ENCODE measurements at regions not wholly inside any gene's neighbourhood (a gene's known extent, or its start where the extent isn't known, plus 50 kb on each side); places are given as distances from the start of the nearest gene placed in this dataset.

DNA sequence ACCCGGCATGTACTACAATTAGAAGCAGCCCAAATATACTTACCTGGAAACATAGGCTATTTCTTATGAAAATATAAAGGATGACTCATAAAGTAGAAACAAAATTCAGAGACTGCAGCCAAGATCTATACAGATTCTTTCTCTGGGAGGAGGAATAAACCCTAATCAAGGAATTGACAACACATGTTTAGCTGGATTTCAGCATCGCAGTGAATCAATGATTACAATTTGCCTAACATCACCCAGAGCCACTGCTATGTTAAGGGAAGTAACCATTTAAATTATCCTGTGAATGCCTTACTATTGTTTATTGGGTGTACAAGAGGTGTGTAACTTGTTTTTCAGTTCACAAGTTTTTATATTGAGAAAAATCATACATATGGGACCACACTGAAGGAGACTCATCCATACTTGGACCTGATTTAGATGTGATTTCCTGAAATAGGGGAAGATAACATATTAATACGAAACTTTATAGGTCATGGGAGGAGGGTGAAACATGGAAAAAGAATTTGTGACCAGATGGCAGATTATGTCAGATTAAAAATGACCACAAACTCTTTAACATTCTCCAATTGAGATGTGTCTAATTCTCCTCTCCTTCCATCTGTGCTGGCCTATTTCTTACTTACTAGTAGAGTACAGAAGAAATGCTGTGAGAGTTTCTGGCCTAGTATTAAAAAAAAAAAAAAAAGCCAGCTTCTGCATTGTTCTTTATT, 1168.4 kb downstream of the SLITRK1 start:
- Mint-ChIP-seq H3K36me3 (ENCODE audit: low read depth) (no peaks in the 10 kb centered on the region), H3K4me1 (no peaks in the 10 kb centered on the region), H3K9me3 (no peaks in the 10 kb centered on the region), H3K27ac (no peak overlapping the region), H3K27me3 (ENCODE audit: insufficient read depth, low read depth, poor library complexity) (no peaks in the 10 kb centered on the region), H3K4me3 (no peak overlapping the region)
- H2AFZ ChIP-seq, result no peak overlapping the region
- H3K4me1 ChIP-seq (ENCODE audit: insufficient read depth), result no peaks in the 10 kb centered on the region
- H3K9me2 ChIP-seq (ENCODE audit: insufficient read depth), result no peaks in the 10 kb centered on the region
- TF ChIP-seq, protein P1, sequence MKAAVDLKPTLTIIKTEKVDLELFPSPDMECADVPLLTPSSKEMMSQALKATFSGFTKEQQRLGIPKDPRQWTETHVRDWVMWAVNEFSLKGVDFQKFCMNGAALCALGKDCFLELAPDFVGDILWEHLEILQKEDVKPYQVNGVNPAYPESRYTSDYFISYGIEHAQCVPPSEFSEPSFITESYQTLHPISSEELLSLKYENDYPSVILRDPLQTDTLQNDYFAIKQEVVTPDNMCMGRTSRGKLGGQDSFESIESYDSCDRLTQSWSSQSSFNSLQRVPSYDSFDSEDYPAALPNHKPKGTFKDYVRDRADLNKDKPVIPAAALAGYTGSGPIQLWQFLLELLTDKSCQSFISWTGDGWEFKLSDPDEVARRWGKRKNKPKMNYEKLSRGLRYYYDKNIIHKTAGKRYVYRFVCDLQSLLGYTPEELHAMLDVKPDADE (IDR thresholded peaks at IDR 0.05), result no peak
- TF ChIP-seq, protein P2, sequence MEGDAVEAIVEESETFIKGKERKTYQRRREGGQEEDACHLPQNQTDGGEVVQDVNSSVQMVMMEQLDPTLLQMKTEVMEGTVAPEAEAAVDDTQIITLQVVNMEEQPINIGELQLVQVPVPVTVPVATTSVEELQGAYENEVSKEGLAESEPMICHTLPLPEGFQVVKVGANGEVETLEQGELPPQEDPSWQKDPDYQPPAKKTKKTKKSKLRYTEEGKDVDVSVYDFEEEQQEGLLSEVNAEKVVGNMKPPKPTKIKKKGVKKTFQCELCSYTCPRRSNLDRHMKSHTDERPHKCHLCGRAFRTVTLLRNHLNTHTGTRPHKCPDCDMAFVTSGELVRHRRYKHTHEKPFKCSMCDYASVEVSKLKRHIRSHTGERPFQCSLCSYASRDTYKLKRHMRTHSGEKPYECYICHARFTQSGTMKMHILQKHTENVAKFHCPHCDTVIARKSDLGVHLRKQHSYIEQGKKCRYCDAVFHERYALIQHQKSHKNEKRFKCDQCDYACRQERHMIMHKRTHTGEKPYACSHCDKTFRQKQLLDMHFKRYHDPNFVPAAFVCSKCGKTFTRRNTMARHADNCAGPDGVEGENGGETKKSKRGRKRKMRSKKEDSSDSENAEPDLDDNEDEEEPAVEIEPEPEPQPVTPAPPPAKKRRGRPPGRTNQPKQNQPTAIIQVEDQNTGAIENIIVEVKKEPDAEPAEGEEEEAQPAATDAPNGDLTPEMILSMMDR (conservative IDR thresholded peaks at IDR 0.05; ENCODE audit: low read depth in 2 of 2), result no peak
- TF ChIP-seq, protein P3, sequence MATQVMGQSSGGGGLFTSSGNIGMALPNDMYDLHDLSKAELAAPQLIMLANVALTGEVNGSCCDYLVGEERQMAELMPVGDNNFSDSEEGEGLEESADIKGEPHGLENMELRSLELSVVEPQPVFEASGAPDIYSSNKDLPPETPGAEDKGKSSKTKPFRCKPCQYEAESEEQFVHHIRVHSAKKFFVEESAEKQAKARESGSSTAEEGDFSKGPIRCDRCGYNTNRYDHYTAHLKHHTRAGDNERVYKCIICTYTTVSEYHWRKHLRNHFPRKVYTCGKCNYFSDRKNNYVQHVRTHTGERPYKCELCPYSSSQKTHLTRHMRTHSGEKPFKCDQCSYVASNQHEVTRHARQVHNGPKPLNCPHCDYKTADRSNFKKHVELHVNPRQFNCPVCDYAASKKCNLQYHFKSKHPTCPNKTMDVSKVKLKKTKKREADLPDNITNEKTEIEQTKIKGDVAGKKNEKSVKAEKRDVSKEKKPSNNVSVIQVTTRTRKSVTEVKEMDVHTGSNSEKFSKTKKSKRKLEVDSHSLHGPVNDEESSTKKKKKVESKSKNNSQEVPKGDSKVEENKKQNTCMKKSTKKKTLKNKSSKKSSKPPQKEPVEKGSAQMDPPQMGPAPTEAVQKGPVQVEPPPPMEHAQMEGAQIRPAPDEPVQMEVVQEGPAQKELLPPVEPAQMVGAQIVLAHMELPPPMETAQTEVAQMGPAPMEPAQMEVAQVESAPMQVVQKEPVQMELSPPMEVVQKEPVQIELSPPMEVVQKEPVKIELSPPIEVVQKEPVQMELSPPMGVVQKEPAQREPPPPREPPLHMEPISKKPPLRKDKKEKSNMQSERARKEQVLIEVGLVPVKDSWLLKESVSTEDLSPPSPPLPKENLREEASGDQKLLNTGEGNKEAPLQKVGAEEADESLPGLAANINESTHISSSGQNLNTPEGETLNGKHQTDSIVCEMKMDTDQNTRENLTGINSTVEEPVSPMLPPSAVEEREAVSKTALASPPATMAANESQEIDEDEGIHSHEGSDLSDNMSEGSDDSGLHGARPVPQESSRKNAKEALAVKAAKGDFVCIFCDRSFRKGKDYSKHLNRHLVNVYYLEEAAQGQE (IDR thresholded peaks at IDR 0.05; ENCODE audit: unreplicated experiment), result no peak
- TF ChIP-seq ZNF114 (CRISPR knock-in tag; IDR thresholded peaks at IDR 0.05) (no peak), STAT1 (IDR thresholded peaks at IDR 0.05; ENCODE audit: unreplicated experiment) (no peak), POLR2AphosphoS5 (IDR thresholded peaks at IDR 0.05; ENCODE audit: low read depth) (no peak), JUNB (IDR thresholded peaks at IDR 0.05; ENCODE audit: unreplicated experiment) (no peak), EZH2phosphoT487 (IDR thresholded peaks at IDR 0.05; ENCODE audit: unreplicated experiment) (no peak)
- TF ChIP-seq, protein P4, sequence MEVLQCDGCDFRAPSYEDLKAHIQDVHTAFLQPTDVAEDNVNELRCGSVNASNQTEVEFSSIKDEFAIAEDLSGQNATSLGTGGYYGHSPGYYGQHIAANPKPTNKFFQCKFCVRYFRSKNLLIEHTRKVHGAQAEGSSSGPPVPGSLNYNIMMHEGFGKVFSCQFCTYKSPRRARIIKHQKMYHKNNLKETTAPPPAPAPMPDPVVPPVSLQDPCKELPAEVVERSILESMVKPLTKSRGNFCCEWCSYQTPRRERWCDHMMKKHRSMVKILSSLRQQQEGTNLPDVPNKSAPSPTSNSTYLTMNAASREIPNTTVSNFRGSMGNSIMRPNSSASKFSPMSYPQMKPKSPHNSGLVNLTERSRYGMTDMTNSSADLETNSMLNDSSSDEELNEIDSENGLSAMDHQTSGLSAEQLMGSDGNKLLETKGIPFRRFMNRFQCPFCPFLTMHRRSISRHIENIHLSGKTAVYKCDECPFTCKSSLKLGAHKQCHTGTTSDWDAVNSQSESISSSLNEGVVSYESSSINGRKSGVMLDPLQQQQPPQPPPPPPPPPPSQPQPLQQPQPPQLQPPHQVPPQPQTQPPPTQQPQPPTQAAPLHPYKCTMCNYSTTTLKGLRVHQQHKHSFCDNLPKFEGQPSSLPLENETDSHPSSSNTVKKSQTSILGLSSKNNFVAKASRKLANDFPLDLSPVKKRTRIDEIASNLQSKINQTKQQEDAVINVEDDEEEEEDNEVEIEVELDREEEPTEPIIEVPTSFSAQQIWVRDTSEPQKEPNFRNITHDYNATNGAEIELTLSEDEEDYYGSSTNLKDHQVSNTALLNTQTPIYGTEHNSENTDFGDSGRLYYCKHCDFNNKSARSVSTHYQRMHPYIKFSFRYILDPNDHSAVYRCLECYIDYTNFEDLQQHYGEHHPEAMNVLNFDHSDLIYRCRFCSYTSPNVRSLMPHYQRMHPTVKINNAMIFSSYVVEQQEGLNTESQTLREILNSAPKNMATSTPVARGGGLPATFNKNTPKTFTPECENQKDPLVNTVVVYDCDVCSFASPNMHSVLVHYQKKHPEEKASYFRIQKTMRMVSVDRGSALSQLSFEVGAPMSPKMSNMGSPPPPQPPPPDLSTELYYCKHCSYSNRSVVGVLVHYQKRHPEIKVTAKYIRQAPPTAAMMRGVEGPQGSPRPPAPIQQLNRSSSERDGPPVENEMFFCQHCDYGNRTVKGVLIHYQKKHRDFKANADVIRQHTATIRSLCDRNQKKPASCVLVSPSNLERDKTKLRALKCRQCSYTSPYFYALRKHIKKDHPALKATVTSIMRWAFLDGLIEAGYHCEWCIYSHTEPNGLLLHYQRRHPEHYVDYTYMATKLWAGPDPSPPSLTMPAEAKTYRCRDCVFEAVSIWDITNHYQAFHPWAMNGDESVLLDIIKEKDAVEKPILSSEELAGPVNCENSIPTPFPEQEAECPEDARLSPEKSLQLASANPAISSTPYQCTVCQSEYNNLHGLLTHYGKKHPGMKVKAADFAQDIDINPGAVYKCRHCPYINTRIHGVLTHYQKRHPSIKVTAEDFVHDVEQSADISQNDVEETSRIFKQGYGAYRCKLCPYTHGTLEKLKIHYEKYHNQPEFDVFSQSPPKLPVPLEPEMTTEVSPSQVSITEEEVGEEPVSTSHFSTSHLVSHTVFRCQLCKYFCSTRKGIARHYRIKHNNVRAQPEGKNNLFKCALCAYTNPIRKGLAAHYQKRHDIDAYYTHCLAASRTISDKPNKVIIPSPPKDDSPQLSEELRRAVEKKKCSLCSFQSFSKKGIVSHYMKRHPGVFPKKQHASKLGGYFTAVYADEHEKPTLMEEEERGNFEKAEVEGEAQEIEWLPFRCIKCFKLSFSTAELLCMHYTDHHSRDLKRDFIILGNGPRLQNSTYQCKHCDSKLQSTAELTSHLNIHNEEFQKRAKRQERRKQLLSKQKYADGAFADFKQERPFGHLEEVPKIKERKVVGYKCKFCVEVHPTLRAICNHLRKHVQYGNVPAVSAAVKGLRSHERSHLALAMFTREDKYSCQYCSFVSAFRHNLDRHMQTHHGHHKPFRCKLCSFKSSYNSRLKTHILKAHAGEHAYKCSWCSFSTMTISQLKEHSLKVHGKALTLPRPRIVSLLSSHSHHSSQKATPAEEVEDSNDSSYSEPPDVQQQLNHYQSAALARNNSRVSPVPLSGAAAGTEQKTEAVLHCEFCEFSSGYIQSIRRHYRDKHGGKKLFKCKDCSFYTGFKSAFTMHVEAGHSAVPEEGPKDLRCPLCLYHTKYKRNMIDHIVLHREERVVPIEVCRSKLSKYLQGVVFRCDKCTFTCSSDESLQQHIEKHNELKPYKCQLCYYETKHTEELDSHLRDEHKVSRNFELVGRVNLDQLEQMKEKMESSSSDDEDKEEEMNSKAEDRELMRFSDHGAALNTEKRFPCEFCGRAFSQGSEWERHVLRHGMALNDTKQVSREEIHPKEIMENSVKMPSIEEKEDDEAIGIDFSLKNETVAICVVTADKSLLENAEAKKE (CRISPR knock-in tag; IDR thresholded peaks at IDR 0.05), result no peak
- no peaks in the 10 kb centered on the region for H3K27me3 ChIP-seq (ENCODE audit: insufficient read depth)
- DNase-seq (ENCODE audit: low spot score) (no peak), ATAC-seq (no peak)
- H3K4me3 ChIP-seq, result no peak overlapping the region
- H3K4me2 ChIP-seq, result no peak overlapping the region
- H4K20me1 ChIP-seq (replicated peaks; ENCODE audit: insufficient read depth), result no peaks in the 10 kb centered on the region
- no peaks in the 10 kb centered on the region for H3K79me2 ChIP-seq (replicated peaks; ENCODE audit: insufficient read depth)
- H3K27ac ChIP-seq (ENCODE audit: low read depth), result no peak overlapping the region
- no peaks in the 10 kb centered on the region for H3K36me3 ChIP-seq (ENCODE audit: insufficient read depth)
- H3F3A ChIP-seq (replicated peaks; ENCODE audit: low read depth), result no peaks in the 10 kb centered on the region
